GM03348 (cell line): ENCODE measurements at regions not wholly inside any gene's neighbourhood (a gene's known extent, or its start where the extent isn't known, plus 50 kb on each side); places are given as distances from the start of the nearest gene placed in this dataset.

Source experiments
- DNase-seq: peaks from one replicate; pipeline ENCODE4 v3.0.0; 2012; ENCODE audit warnings: low spot score

DNA sequence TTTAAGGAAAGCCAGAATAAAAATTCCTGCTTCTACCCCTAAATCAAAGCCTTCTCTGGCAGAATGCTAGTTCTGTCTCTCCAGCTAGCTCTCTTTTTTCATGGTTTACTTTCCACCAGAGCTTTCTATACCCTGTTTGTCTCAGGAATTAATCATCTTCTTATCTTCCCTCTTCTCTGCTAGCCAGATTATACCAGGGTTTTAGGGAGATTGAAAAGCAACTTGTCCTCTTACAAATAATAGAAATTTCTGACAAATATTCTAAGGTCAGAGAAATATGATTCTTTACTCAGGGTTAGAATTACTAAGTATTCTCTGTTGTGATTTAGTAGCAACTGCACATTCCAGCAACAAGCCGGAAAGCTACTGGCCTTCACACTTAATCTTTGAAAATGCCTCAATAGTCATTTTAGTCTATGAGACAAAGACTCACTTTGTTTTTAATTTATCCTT is 166.4 kb downstream of the TANC2 start:
- no peak for DNase-seq

DNA sequence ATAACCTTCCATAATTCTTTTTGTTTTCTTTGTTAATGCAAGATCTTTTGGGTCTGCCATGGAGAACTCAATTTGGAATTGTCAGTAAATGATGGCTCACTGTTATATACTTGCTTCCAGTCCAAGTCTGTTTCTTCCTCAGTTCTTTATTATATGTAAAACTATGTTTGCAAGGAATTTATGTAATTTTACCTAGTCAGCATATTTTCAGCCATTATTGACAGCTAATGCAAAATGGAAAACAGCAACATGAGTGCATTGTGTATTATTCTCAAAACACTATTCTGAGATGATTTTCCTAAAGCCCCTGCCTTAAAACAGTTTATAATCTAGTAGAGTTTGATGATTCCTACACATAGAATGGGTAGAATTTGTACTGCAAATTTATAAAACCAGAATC is 167.5 kb downstream of the TANC2 start:
- no peak for DNase-seq

GRCh38 chr17:63134867-63135266 is 168.8 kb downstream of the TANC2 start:
- no peak for DNase-seq

DNA sequence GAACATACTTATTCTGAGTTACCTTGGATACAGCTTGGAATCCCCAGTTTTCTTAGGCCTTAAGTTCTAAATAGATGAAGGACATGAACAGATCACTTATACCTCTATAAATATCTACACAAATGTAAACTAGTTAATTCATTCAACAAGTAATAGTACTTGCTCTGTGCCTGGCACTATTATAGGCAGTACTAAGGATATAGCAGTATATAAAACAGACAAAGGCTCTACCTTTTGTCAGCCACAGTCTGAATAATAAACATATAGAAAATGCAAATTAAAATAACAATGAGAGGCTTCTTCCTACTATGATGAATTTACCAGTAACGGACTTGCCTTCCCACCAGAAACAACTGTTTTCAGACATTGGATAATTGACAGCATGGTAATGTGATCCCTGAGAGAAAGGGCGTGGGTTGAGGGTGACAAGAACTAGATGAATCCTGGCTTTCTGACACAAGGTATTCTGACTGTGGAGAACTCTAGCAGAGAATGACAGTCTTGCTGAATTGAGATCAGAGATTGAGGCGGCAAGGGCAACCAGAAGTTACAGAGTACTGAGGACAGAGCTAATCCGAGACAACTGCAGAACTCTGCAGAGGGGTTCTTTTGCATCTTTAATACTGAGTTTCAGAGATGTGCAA is 170.5 kb downstream of the TANC2 start:
- no peak for DNase-seq

DNA sequence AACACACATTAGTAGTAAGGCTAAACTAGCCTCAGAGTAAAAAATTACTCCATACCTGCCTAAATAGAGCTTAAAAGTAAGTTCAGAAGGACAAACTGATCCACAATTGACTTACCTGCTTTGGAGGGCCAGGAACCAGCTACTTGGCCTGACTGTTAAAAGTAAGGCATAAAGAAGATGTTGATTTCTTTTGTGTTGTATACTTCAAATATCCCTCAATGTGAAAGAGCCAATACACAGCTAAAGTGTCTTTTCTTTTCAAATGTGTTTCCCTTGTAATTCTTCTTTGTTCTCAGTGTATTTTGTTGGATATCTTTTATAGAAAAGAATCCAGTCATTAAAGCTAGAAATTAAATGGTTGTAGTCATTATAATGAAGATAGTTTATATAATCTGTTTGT is 171.1 kb downstream of the TANC2 start:
- no peak for DNase-seq

DNA sequence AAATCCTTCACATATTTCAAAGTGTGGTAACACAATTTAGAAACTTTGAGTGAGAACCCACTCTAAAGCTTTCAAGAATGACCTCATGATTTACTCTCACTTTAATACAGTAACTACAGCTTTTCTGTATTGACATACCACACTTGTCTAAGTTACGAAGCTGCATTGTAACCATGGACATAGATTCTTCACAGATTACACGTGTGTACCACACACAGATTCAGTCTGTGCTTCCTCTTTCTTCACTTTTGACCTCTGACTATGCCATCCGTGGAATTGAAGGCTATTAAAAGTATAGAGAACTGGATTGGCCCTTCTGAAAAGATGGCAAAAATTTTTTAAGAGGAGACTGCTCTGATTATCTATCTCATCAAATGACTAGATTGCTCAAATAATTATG is 172.7 kb downstream of the TANC2 start:
- DNase-seq = no peak

GRCh38 chr17:63139356-63139755 is 173.3 kb downstream of the TANC2 start:
- DNase-seq = no peak

GRCh38 chr17:63140255-63140654 is 174.2 kb downstream of the TANC2 start:
- DNase-seq = no peak

GRCh38 chr17:63142836-63143235 is 176.8 kb downstream of the TANC2 start:
- DNase-seq = no peak

GRCh38 chr17:63150490-63150889 is 184.5 kb downstream of the TANC2 start:
- DNase-seq = no peak

DNA sequence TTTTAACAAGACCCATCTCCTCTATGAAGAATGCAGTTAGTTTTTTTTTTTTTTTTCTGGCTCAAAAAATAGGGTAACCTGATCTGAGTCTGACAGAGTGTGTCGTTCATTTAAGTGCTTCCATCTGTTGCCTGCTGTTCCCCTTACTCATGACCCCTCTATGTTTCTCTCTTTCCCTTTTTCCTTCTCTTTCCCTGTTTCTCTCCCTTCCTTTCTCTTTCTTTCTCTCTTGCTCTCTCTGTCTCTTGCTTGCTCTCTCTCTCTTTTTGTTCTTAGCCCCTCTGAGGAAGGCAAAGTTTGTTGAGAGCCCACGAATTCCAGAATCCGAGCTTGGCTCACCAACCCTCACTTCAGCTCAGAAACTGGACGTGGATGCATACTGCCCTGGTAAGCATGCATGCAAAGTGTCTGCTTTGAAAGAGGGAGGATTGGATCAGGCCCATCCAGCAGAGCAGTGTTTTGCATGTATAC is 185.0 kb downstream of the TANC2 start:
- peak; percentile 37 for DNase-seq

- DNase-seq = no peak
Measured at GRCh38 chr17:63151941-63152523, 186.0 kb downstream of the TANC2 start.

GRCh38 chr17:63153488-63153887 is 187.5 kb downstream of the TANC2 start:
- no peak for DNase-seq

GRCh38 chr17:63154586-63155244 is 188.7 kb downstream of the TANC2 start:
- DNase-seq = no peak

DNA sequence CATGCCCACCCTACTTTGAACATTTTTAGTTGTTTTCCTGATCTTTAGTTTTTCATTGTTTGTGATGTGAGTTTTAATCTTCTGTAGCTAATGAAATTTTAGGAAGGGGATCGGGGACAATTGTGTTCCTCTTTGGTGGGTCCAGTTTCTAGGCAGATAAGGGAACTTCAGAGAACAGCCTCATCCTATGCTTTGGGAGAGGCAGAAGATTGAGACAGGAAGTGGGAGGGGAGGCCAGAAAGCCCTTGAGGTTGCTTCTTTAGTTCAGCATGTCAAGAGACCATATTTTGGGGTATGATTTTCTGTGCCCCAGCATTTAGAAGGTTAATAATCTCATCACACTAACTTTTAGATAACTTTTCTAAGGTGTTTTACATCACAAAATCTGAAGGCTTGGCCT is 191.0 kb downstream of the TANC2 start:
- DNase-seq = no peak

- DNase-seq = no peak
Measured at GRCh38 chr17:63162406-63163157, 196.5 kb downstream of the TANC2 start.

- DNase-seq = no peak
Measured at GRCh38 chr17:63163158-63163520, 197.1 kb downstream of the TANC2 start.

DNA sequence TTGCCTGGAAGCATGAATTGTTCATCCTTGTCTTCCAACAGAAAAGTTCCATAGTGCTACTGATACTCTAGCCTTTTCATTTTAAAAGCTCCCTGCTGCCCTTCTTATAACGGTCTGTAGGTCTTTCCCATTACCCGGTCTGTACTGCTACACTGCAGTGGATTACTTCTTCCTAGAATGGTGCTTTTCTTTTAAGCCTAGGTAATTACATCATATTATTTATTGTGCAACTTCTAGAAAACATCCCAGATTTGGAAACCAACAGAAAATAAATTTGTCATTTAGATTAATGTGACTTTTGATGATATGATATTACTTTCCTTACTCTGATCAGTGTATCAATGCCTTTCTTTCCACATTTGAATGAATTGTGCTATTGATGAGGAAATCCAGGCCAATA is 199.4 kb downstream of the TANC2 start:
- no peak for DNase-seq

GRCh38 chr17:63170795-63171194 is 204.8 kb downstream of the TANC2 start:
- no peak for DNase-seq

- DNase-seq = peak; percentile 36
Measured at GRCh38 chr17:63171428-63172393, 205.7 kb downstream of the TANC2 start.

DNA sequence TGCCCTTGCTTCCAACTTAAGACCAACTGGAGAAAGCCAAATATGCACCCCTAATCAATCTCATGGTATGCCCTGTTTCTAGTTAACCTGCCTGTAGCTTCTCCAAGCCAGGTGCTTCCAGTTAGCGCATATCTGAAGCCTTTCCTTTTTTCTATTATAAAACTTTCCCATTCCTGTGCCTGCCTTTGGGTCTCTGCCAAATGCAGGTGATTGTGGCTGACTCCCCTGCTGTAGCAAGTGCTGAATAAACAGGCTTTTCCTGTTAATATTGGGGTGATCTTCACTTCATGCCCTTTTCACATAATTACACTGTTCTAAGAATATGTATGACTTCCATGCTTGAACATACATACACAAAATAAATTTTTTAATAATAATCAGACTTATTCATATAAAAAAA is 207.4 kb downstream of the TANC2 start:
- DNase-seq = no peak

GRCh38 chr17:63173903-63174302 is 207.9 kb downstream of the TANC2 start:
- no peak for DNase-seq
